ENCODE measurements at regions not wholly inside any gene's neighbourhood (a gene's known extent, or its start where the extent isn't known, plus 50 kb on each side); places are given as distances from the start of the nearest gene placed in this dataset.

GRCh38 chr6:23367311-23367710, 758.7 kb upstream of the NRSN1 start:
- TF ChIP-seq, protein P1, sequence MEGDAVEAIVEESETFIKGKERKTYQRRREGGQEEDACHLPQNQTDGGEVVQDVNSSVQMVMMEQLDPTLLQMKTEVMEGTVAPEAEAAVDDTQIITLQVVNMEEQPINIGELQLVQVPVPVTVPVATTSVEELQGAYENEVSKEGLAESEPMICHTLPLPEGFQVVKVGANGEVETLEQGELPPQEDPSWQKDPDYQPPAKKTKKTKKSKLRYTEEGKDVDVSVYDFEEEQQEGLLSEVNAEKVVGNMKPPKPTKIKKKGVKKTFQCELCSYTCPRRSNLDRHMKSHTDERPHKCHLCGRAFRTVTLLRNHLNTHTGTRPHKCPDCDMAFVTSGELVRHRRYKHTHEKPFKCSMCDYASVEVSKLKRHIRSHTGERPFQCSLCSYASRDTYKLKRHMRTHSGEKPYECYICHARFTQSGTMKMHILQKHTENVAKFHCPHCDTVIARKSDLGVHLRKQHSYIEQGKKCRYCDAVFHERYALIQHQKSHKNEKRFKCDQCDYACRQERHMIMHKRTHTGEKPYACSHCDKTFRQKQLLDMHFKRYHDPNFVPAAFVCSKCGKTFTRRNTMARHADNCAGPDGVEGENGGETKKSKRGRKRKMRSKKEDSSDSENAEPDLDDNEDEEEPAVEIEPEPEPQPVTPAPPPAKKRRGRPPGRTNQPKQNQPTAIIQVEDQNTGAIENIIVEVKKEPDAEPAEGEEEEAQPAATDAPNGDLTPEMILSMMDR (IDR thresholded peaks at IDR 0.05), result no peak
- intact Hi-C loops (cut with DNase I), result no loop called here
- no peak overlapping the region for H3K9ac ChIP-seq (ENCODE audit: low read depth in 2 of 2, low read length in 2 of 2)
- H3K27me3 ChIP-seq, result no peaks in the 10 kb centered on the region
- DNase-seq, result no peak
- no peak overlapping the region for H3K4me3 ChIP-seq
- no peaks in the 10 kb centered on the region for H3K4me1 ChIP-seq
- no peak overlapping the region for H3K27ac ChIP-seq
- no peaks in the 10 kb centered on the region for H3K36me3 ChIP-seq
- H3K9me3 ChIP-seq, result no peaks in the 10 kb centered on the region

DNA sequence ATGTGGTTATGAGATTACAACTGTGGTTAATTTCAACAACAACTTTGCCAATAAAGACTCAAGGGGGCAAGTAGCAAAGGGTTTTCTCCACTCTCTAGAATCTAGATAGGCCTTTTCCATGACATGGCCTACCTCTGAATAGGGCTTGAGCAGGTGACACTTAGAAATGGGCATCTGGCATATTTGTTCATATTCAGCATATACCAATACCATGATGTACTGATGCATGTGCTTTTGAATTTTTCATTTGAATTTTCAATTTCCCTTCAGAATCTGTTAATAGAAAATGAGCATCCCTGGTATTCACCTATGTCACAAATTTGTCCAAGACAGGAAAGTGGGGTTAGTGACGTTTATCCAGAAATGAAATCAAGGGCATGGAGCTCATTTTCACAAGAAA, 757.5 kb upstream of the NRSN1 start:
- Histone ChIP-seq H3K27me3 (no peaks in the 10 kb centered on the region), H3K27ac (no peak overlapping the region), H3K36me3 (no peaks in the 10 kb centered on the region), H3K9ac (ENCODE audit: low read depth in 2 of 2, low read length in 2 of 2) (no peak overlapping the region), H3K4me3 (no peak overlapping the region), H3K9me3 (no peaks in the 10 kb centered on the region), H3K4me1 (no peaks in the 10 kb centered on the region)
- intact Hi-C loops (cut with DNase I), result no loop called here
- no peak for DNase-seq
- TF ChIP-seq, protein P1 (IDR thresholded peaks at IDR 0.05), result no peak

DNA sequence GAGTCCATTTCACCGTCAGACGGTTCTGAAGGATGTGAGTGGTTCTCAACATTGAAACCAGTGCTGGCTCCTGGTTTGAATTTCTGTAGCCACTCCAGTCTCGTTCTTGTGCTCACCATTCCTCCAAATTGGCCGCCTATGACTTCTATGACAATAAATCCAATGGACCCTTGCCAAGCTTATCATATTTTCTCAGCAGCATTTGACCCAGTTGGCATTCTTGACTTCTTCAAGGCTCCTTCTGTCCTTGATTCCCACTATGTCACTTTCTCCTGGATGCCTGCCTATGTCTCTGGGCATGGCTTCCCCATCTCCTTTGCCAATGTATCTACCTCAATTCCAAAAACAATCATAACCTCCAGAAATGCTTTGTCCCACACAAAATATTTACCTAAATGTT, 756.0 kb upstream of the NRSN1 start:
- intact Hi-C loops (cut with DNase I), result no loop called here
- no peak overlapping the region for H3K4me3 ChIP-seq
- H3K9ac ChIP-seq (ENCODE audit: low read depth in 2 of 2, low read length in 2 of 2), result no peak overlapping the region
- H3K4me1 ChIP-seq, result no peaks in the 10 kb centered on the region
- TF ChIP-seq, protein P1 (IDR thresholded peaks at IDR 0.05), result no peak
- H3K36me3 ChIP-seq, result no peaks in the 10 kb centered on the region
- H3K27ac ChIP-seq, result no peak overlapping the region
- no peak for DNase-seq
- H3K27me3 ChIP-seq, result no peaks in the 10 kb centered on the region
- H3K9me3 ChIP-seq, result no peaks in the 10 kb centered on the region

GRCh38 chr6:23371132-23371915, 754.7 kb upstream of the NRSN1 start:
- TF ChIP-seq, protein P1 (IDR thresholded peaks at IDR 0.05), result no peak
- intact Hi-C loops (cut with DNase I), result no loop called here

DNA sequence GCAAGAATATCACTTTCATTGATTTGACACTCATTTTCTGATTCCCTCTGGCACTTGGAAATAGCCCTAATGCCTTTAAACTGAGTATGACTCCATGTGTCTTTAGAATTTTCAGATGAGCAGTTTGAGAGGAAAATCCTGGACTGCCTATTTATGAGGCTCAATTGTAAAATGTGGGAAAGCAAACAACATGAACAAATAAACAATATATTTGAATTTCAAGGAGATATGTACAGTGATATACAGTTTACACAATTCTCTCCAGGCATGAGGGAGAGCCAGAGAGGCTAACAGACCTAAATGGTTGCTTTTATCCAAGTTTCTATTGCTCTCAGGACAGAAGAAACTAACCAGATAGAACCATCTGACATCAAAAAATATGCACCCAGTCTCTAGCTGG, 748.2 kb upstream of the NRSN1 start:
- TF ChIP-seq, protein P1 (IDR thresholded peaks at IDR 0.05), result no peak
- Histone ChIP-seq H3K36me3 (no peaks in the 10 kb centered on the region), H3K27me3 (no peaks in the 10 kb centered on the region), H3K27ac (no peak overlapping the region), H3K9ac (ENCODE audit: low read depth in 2 of 2, low read length in 2 of 2) (no peak overlapping the region), H3K4me3 (no peak overlapping the region), H3K9me3 (no peaks in the 10 kb centered on the region), H3K4me1 (no peaks in the 10 kb centered on the region)
- DNase-seq, result no peak
- intact Hi-C loops (cut with DNase I), result no loop called here

More at GRCh38 chr6:23371132-23371915, 754.7 kb upstream of the NRSN1 start:
- H3K36me3 ChIP-seq, result no peaks in the 10 kb centered on the region
- no peaks in the 10 kb centered on the region for H3K4me1 ChIP-seq
- no peak overlapping the region for H3K4me3 ChIP-seq
- H3K9me3 ChIP-seq, result no peaks in the 10 kb centered on the region
- no peaks in the 10 kb centered on the region for H3K27me3 ChIP-seq
- DNase-seq, result no peak
- H3K9ac ChIP-seq (ENCODE audit: low read depth in 2 of 2, low read length in 2 of 2), result no peak overlapping the region
- H3K27ac ChIP-seq, result no peak overlapping the region
